Astrocyte (in vitro differentiated cells and primary cell): ENCODE measurements at regions not wholly inside any gene's neighbourhood (a gene's known extent, or its start where the extent isn't known, plus 50 kb on each side); places are given as distances from the start of the nearest gene placed in this dataset.
"Not testable (repeated sequence)": the region's sequence is repeated elsewhere in the genome, so short reads cannot be mapped to it uniquely, and the experiment has no call there.

ENCODE experiments used
- DNase-seq: peaks from one replicate; pipeline ENCODE4 v3.0.0-alpha.2; 2010; ENCODE audit warnings: low read depth
- FAIRE-seq: peaks from 2 replicates; lab custom pipeline; 2011; peaks lifted over from hg19 to GRCh38; lab: Jason Lieb, UNC
- H2AFZ ChIP-seq: 2 replicates; pipeline ENCODE4 v1.6.0; 2012; ENCODE audit warnings: low read depth, low read length, inconsistent platforms
- H3K27ac ChIP-seq: 2 replicates; pipeline ENCODE4 v1.5.1; 2011; ENCODE audit warnings: low read depth, low read length, inconsistent platforms
- H3K27me3 ChIP-seq: 2 replicates; pipeline ENCODE4 v1.6.0; 2011; ENCODE audit warnings: low read length, inconsistent platforms; ENCODE audit not compliant: insufficient read depth
- H3K36me3 ChIP-seq: 2 replicates; pipeline ENCODE4 v1.5.1; 2011; ENCODE audit warnings: low read length, inconsistent platforms; ENCODE audit not compliant: insufficient read depth
- H3K4me1 ChIP-seq: 2 replicates; pipeline ENCODE4 v1.5.1; 2011; ENCODE audit warnings: low read length, inconsistent platforms; ENCODE audit not compliant: insufficient read depth
- H3K4me2 ChIP-seq: 2 replicates; pipeline ENCODE4 v1.6.0; 2012; ENCODE audit warnings: low read length, inconsistent platforms
- H3K4me3 ChIP-seq: 2 replicates; pipeline ENCODE4 v1.5.1; 2011; ENCODE audit warnings: low read depth, mild to moderate bottlenecking, low read length, inconsistent platforms; ENCODE audit not compliant: insufficient read depth
- H3K79me2 ChIP-seq: 2 replicates; pipeline ENCODE4 v1.6.0; 2012; ENCODE audit warnings: mild to moderate bottlenecking, low read length, inconsistent platforms; ENCODE audit not compliant: insufficient read depth
- H3K9ac ChIP-seq: 2 replicates; pipeline ENCODE4 v1.6.0; 2012; ENCODE audit warnings: mild to moderate bottlenecking, low read length, inconsistent platforms
- H3K9me3 ChIP-seq: 2 replicates; pipeline ENCODE4 v1.5.1; 2012; ENCODE audit warnings: low read depth, mild to moderate bottlenecking, low read length, inconsistent platforms; ENCODE audit not compliant: insufficient read depth
- H4K20me1 ChIP-seq: 2 replicates; pipeline ENCODE4 v1.6.0; 2012; ENCODE audit warnings: low read length, inconsistent platforms; ENCODE audit not compliant: insufficient read depth
- H3K27ac Mint-ChIP-seq: one replicate; pipeline ENCODE4 v1.8.0; 2021; ENCODE audit warnings: mild to moderate bottlenecking, mixed read lengths; ENCODE audit not compliant: unreplicated experiment
- H3K27me3 Mint-ChIP-seq: one replicate; pipeline ENCODE4 v1.8.0; 2021; ENCODE audit warnings: low read depth, mixed read lengths; ENCODE audit not compliant: unreplicated experiment
- H3K36me3 Mint-ChIP-seq: one replicate; pipeline ENCODE4 v1.8.0; 2021; ENCODE audit warnings: low read depth, mixed read lengths; ENCODE audit not compliant: unreplicated experiment
- H3K4me1 Mint-ChIP-seq: one replicate; pipeline ENCODE4 v1.8.0; 2021; ENCODE audit warnings: low read depth, mixed read lengths; ENCODE audit not compliant: unreplicated experiment
- H3K4me3 Mint-ChIP-seq: one replicate; pipeline ENCODE4 v1.8.0; 2021; ENCODE audit warnings: mild to moderate bottlenecking, moderate library complexity, mixed read lengths; ENCODE audit not compliant: unreplicated experiment
- H3K9me3 Mint-ChIP-seq: one replicate; pipeline ENCODE4 v1.8.0; 2021; ENCODE audit warnings: mild to moderate bottlenecking, mixed read lengths; ENCODE audit not compliant: unreplicated experiment

GRCh38 chr2:111296122-111296804 is 175.5 kb downstream of the BCL2L11 start:
- FAIRE-seq, H4K20me1 ChIP-seq, H3K4me1 Mint-ChIP-seq, H3K4me3 Mint-ChIP-seq, H3K9ac ChIP-seq, H3K4me2 ChIP-seq, H3K27me3 Mint-ChIP-seq, H3K27me3 ChIP-seq, H3K36me3 Mint-ChIP-seq, H3K9me3 Mint-ChIP-seq, DNase-seq, H3K27ac ChIP-seq, H3K27ac Mint-ChIP-seq, H3K79me2 ChIP-seq, H2AFZ ChIP-seq, H3K9me3 ChIP-seq, H3K36me3 ChIP-seq, H3K4me1 ChIP-seq, H3K4me3 ChIP-seq: not testable (repeated sequence)

GRCh38 chr2:111297128-111297527 is 176.4 kb downstream of the BCL2L11 start:
- not testable (repeated sequence) for H3K4me2 ChIP-seq, H3K27me3 ChIP-seq, H4K20me1 ChIP-seq, H3K27ac Mint-ChIP-seq, H3K4me3 Mint-ChIP-seq, FAIRE-seq, H3K9me3 ChIP-seq, H3K36me3 Mint-ChIP-seq, H3K4me1 Mint-ChIP-seq, DNase-seq, H2AFZ ChIP-seq, H3K27ac ChIP-seq, H3K9ac ChIP-seq, H3K4me1 ChIP-seq, H3K79me2 ChIP-seq, H3K4me3 ChIP-seq, H3K9me3 Mint-ChIP-seq, H3K27me3 Mint-ChIP-seq, H3K36me3 ChIP-seq

DNA sequence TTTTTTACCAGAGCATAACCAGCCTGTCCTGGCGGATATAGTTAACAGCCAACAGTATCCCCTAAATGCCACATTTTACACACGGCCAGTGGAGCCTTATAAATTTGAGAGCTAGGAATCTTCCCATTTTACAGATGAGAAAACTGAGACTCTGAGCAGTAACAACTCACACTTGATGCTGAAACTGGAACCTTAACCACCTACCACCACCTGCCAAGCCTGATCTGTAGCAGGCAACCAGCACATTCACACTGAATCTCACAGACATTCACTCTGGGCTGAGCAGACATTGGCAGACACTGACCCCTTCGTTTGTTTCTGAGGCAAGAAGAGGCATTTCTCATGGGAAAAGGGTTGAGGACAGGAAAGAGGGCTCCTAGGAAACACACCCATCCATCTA is 178.2 kb downstream of the BCL2L11 start:
- DNase-seq, H3K27ac ChIP-seq, H3K4me1 Mint-ChIP-seq, H3K4me1 ChIP-seq, H3K27me3 ChIP-seq, H3K4me3 ChIP-seq, H3K79me2 ChIP-seq, H3K27ac Mint-ChIP-seq, H3K4me2 ChIP-seq, FAIRE-seq, H3K9me3 Mint-ChIP-seq, H4K20me1 ChIP-seq, H3K9me3 ChIP-seq, H3K27me3 Mint-ChIP-seq, H3K36me3 Mint-ChIP-seq, H2AFZ ChIP-seq, H3K4me3 Mint-ChIP-seq, H3K9ac ChIP-seq, H3K36me3 ChIP-seq: not testable (repeated sequence)

DNA sequence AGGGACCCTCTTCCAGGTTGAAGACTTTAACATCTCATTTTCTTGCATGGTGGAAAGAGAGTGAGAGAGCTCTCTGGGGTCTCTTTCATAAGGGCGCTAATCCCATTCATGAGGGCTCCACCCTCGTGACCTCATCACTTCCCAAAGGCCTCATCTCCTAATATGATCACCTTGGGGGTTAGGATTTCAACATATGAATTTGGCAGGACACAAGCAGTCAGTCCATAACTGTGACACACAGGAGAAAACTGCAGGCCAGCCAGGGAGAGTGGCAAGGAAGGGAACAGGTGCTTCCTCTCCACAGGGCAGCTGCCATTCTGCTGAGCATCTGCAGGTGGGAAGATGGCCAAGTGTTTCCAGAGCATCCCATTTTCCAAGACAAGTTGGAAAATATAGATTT is 178.9 kb downstream of the BCL2L11 start:
- not testable (repeated sequence) for H4K20me1 ChIP-seq, FAIRE-seq, H3K9me3 ChIP-seq, H3K36me3 Mint-ChIP-seq, DNase-seq, H3K27me3 Mint-ChIP-seq, H3K4me1 Mint-ChIP-seq, H3K4me3 ChIP-seq, H3K4me2 ChIP-seq, H3K36me3 ChIP-seq, H3K27me3 ChIP-seq, H3K27ac Mint-ChIP-seq, H3K79me2 ChIP-seq, H3K9ac ChIP-seq, H3K4me1 ChIP-seq, H3K27ac ChIP-seq, H3K9me3 Mint-ChIP-seq, H2AFZ ChIP-seq, H3K4me3 Mint-ChIP-seq

DNA sequence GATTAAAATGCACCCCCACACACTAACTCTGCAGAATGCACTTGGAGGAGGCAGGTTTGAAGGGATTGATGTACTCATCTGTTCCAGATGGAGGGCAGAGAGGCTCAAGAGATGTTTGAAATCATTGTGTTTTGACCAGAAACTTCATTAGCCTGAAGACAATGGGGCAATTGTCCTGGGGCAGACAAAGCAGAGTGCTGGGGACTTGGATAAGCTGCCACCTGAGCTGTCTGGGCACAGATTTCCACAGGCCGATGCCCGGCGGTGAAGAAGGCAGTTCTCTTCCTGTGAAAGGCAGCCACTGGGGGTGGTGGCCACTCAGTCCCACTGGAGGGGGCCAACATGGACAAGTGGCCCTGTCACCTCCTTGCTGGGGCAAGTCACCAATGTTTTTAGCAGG is 181.0 kb downstream of the BCL2L11 start:
- not testable (repeated sequence) for H2AFZ ChIP-seq, H3K9ac ChIP-seq, H3K4me3 ChIP-seq, H3K27me3 ChIP-seq, H3K36me3 Mint-ChIP-seq, H3K9me3 ChIP-seq, H3K4me1 ChIP-seq, H3K4me2 ChIP-seq, FAIRE-seq, H3K27ac Mint-ChIP-seq, H3K4me1 Mint-ChIP-seq, H3K27ac ChIP-seq, DNase-seq, H3K9me3 Mint-ChIP-seq, H3K36me3 ChIP-seq, H3K27me3 Mint-ChIP-seq, H4K20me1 ChIP-seq, H3K4me3 Mint-ChIP-seq, H3K79me2 ChIP-seq

DNA sequence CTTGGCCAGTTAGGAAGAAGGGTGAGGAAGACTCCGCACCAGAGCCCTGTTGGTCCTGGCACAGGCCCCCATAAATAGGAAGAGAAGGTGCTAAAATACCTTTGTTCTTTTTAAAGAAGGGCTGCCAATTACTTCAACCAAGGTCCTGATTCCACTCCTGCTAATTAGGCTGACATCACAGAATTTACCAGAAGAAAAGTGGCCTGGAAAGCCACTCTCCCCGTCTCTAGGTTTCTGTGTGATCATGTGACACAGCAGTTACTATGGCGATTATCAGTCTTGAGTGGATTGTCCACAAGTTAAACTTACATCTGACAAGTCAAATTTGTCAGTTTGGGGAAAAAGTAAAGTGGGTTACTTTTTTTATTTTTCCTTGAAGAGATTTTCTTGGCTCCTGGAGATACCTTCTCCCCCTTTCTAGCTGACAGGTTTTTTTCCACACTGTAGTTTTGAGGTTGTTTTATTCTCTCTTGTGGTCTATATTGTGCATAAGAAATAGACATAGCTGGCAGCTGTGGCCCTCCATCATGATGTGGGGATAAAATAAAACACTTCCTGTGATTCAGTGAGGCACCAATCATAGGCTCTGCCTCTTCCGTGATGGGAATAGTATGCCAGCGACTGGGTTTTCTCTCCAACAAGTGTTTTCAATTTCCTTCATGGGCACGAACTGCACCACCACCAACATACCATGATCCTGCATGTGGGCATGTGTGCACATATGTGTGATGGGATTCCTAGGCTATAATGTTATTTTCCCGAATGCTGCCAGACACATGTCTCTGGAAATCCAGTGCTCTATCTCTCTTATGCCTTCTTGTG is 181.9 kb downstream of the BCL2L11 start:
- H2AFZ ChIP-seq, H3K4me3 Mint-ChIP-seq, H3K27ac ChIP-seq, H3K9me3 ChIP-seq, FAIRE-seq, H3K9ac ChIP-seq, H3K79me2 ChIP-seq, H3K4me3 ChIP-seq, H3K4me1 Mint-ChIP-seq, H3K36me3 ChIP-seq, H3K27me3 Mint-ChIP-seq, H3K9me3 Mint-ChIP-seq, H3K27ac Mint-ChIP-seq, H4K20me1 ChIP-seq, H3K36me3 Mint-ChIP-seq, H3K4me1 ChIP-seq, H3K4me2 ChIP-seq, H3K27me3 ChIP-seq: not testable (repeated sequence)
- DNase-seq, result peak; percentile 10
